ENCODE measurements at regions not wholly inside any gene's neighbourhood (a gene's known extent, or its start where the extent isn't known, plus 50 kb on each side); places are given as distances from the start of the nearest gene placed in this dataset.

- Histone ChIP-seq H3K14ac (ENCODE audit: insufficient read depth, low read length) (no peak overlapping the region), H3T11ph (ENCODE audit: low read length) (no peak overlapping the region), H3K23ac (ENCODE audit: insufficient read length, low read depth, low read length) (no peak overlapping the region), H2BK20ac (ENCODE audit: low read depth, low read length, poor library complexity, severe bottlenecking) (no peak overlapping the region), H3K27ac (ENCODE audit: insufficient read length, low read depth, low read length) (no peak overlapping the region), H2BK12ac (ENCODE audit: insufficient read length, low read depth, low read length) (no peak overlapping the region), H4K5ac (ENCODE audit: insufficient read length, low read depth, low read length) (no peak overlapping the region), H3K27me3 (ENCODE audit: insufficient read depth, low read length) (no peaks in the 10 kb centered on the region), H2BK120ac (ENCODE audit: low read depth, low read length, poor library complexity, severe bottlenecking) (no peak overlapping the region), H3K4ac (ENCODE audit: low read depth, low read length) (no peak overlapping the region), H3K79me1 (ENCODE audit: insufficient read depth, low read depth, low read length, poor library complexity, severe bottlenecking) (no peaks in the 10 kb centered on the region), H2BK5ac (ENCODE audit: insufficient read length, low read length) (no peak overlapping the region), H3K4me1 (ENCODE audit: insufficient read depth, low read length) (no peaks in the 10 kb centered on the region), H4K20me1 (ENCODE audit: control insufficient read depth, insufficient read depth, insufficient read length) (no peaks in the 10 kb centered on the region), H4K8ac (replicated peaks; ENCODE audit: insufficient read length, low read depth, low read length) (no peak overlapping the region), H2AFZ (ENCODE audit: low read length) (no peak overlapping the region), H3K4me2 (ENCODE audit: insufficient read depth, insufficient read length, low read length) (no peak overlapping the region), H2BK15ac (ENCODE audit: low read depth, low read length) (no peak overlapping the region), H3K18ac (ENCODE audit: insufficient read length, low read depth, low read length) (no peak overlapping the region), H3K79me2 (ENCODE audit: insufficient read depth, low read length) (no peaks in the 10 kb centered on the region), H4K91ac (ENCODE audit: insufficient read length, low read depth, low read length) (no peak overlapping the region), H3K9me3 (ENCODE audit: control insufficient read depth, low read depth, low read length) (no peaks in the 10 kb centered on the region), H3K9ac (ENCODE audit: extremely low read depth, insufficient read length, low read length) (no peak overlapping the region), H3K56ac (ENCODE audit: insufficient read length, low read depth, low read length) (no peak overlapping the region), H3K23me2 (ENCODE audit: insufficient read length, low read depth, low read length, poor library complexity, severe bottlenecking) (no peaks in the 10 kb centered on the region), H2AK5ac (ENCODE audit: insufficient read length, low read length) (no peak overlapping the region)
- Mint-ChIP-seq H3K27ac (no peak overlapping the region), H3K4me1 (no peaks in the 10 kb centered on the region), H3K4me3 (no peak overlapping the region), H3K9me3 (no peaks in the 10 kb centered on the region), H3K36me3 (ENCODE audit: insufficient read depth in 1 of 3, low read depth in 3 of 3) (no peaks in the 10 kb centered on the region), H3K27me3 (ENCODE audit: low read depth) (no peaks in the 10 kb centered on the region)
- no peak for DNase-seq
- WGBS (ENCODE audit: extremely low coverage, insufficient read length, low lambda C conversion rate) = no CpG with 5 or more reads among the region's 9 CpGs
- TF ChIP-seq, protein P1, sequence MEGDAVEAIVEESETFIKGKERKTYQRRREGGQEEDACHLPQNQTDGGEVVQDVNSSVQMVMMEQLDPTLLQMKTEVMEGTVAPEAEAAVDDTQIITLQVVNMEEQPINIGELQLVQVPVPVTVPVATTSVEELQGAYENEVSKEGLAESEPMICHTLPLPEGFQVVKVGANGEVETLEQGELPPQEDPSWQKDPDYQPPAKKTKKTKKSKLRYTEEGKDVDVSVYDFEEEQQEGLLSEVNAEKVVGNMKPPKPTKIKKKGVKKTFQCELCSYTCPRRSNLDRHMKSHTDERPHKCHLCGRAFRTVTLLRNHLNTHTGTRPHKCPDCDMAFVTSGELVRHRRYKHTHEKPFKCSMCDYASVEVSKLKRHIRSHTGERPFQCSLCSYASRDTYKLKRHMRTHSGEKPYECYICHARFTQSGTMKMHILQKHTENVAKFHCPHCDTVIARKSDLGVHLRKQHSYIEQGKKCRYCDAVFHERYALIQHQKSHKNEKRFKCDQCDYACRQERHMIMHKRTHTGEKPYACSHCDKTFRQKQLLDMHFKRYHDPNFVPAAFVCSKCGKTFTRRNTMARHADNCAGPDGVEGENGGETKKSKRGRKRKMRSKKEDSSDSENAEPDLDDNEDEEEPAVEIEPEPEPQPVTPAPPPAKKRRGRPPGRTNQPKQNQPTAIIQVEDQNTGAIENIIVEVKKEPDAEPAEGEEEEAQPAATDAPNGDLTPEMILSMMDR (conservative IDR thresholded peaks at IDR 0.05) = no peak
These were observed 1981.1 kb upstream of the PCDH20 start for GRCh38 chr13:63396746-63397145.
